SHP77 (cell line): ENCODE measurements at regions not wholly inside any gene's neighbourhood (a gene's known extent, or its start where the extent isn't known, plus 50 kb on each side); places are given as distances from the start of the nearest gene placed in this dataset.

Experiments used
- DNase-seq, 2 experiments: peaks; one replicate each; lab custom pipeline; 2025; lab: John Stamatoyannopoulos, UW

DNA sequence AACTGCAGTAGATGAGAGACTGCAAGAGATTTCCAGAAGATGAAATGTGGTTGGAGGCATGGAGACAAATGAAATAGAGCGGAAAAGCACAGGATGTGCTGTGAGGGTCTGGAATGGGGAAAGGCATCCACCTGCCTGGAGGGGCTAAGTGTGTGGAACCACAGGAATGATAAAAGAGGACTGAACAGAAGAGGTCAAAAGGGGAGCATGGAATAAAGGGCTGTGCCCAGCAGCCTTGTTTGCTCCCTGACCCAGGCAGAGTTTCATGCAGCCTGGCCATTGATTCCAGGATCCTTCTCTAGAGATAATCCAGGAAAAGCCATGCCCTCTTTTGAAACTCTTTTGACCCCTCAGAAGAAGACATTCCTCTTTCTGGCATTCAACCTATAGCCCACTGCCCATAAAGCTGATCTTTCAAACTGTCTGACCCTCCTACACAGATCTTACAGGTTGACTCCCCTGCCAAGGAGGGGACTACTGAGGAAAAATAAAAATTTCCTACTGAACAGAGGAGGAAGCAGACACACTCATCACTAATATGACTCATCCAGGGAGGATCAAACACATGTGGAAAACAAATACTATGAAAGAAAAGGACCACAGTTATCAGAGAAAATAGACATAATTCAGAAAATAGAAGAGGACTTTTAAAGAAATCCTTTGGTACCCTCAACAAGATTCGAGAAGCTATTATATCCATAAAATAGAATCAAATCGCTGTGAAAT is 273.5 kb upstream of the PCSK5 start:
- no peak for DNase-seq

DNA sequence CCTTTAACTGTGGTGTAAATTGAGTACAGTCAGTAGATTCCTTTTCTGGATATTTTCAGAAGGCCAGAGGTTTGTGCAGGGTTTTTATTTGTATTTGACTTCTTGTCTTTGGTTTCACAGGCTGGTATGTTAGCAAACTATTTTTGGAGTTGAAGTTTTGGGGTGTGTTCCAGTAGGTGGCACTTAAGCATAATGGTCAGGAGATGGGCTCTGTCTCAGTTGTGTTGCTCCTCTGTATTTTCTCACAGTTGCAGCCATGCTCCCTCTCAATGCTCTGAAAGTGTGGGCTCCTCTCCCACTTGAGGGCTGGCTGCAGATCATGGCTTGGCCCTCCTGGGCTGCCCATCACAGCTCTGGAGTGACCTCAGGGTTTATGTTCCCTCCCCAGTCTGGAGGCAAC is 267.0 kb upstream of the PCSK5 start:
- DNase-seq, result no peak

DNA sequence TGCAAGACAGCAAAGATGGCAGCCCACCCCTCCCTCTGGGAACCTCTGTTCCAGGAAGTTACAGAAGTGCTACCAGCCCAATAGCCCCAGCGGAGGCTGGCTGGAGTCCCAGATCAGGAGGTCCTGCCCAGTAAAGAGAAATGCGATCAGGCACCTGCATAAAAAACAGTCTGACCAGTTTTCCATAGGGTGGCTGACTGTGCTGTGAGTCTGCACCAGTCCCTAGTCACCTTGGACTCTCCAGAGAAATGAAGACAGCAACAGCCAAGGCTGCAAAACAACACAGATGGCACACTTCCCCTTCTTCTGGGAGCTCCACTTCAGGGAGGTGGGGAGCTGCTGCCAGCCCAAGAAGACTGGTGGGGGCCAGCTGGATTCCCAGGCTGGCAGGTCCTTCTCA is 265.5 kb upstream of the PCSK5 start:
- no peak for DNase-seq

DNA sequence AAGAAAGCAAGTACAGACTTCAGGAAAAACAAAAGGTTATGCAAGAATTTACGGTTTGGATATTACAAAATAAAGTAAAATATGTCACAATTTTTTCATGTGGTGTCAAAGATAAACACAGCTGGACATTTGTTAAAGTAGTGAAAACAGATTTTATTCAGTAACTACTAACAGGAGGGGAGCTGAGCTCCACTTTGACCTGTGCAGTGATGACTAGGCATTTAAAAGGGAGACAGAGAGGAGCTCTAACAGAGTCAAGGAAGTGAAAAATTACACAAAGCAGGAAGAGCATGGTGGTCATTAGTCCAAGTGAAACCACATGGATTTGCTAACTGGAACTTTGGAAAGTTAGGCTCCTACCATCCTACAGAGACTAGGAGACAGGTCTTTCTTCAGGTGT is 263.6 kb upstream of the PCSK5 start:
- no peak for DNase-seq

DNA sequence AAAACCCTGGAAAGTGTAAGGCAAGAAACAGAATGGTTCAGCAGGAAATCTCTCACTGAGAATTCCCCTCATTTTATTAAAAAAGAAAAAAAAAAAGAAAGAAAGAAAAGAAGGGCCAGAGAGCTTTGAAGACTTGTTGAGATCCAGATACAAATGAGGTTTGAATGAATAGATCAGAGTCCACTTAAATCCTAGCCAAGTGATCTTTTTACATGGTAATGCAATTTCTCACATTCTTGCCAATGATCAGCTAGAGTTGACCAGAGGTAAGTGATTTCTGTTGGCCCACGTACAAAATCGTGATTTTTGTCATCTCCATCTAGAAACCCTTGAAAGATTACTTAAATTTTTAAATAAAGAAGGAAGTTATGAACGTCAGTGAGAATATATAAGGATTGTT is 261.5 kb upstream of the PCSK5 start:
- DNase-seq, result no peak

DNA sequence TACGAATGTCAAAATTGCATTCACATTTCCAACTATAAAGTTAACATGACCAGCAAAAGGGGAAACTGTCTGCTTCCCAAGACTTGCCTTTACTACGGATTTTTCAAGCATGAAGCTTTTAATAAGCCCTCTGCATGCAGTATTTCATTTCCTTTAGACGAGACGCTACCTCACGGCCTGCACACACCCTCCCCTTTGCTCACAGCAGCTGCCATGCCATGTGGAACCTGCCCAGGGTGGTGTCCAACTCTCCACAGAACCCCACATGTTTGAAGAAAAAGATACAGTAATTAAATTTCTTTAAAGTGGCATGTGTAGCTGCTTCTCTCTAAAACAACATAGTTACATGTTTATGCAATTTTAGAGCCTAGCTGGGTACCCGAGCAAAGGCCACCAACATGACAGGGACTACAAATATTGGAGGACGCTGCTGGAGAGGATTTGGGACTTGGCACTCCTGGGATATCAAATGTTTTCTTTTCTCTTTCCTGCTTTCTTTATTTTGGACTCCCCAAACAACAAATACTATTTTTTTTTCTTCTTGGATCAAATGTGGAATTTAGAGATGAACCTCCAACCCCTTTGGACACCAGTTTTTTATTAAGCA is 256.9 kb upstream of the PCSK5 start:
- no peak for DNase-seq

DNA sequence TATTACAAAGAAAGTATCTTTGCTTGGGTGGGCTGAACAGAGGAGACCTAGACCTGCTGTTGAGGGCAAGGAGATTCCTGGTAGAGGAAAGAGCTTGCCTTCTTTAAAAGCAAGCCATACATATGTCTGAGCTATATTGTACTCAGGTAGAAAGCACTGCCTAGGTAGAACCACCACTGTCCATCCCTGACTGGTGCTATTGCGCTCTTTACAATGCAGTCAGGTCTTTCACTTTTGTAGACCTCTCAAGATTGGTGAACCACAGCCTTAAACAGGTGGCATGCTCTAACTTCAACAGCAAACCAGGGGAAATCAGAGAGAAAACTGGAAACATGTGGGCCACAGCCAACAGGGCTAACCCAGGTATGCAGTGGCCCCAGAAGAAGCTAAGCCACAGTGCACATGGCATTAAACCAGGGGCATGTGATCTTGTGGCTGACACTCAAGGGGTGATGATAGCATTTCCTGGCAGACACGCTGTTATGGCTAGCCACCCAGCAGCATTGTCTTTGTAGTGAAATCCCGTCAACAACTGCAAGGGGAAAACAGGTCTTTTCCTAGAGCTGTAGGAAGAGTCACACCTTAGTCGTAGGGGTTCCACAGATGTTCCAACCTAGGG is 253.9 kb upstream of the PCSK5 start:
- DNase-seq, result no peak

DNA sequence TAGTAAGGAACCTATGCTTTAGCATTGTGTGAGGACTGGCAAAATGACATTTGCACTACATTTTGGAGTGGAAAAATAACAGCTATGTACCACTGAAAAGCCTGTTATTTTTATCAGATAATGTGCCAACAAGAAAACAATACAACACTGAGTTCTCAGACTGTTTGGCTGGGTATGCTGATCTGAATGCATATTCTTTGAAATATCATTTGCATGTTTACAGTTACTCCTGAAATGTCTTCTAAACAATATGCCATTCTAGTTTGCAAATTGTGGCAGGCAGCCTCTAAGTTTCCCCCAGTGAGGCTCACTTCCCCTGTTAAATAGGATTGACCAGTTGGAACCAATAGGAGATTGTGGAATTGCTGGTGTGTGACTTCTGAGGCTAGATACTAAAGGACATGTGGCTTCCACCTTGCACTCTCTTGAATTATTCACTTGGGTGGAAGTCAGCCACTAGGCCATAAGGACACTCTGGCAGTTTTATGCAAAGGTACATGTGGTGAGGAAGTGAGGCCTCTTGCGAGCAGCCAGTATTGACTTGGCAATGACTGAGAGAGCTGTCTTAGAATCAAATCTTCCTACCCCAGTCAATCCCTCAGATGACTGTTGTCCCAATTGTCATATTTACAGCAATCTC is 250.4 kb upstream of the PCSK5 start:
- DNase-seq, result no peak

DNA sequence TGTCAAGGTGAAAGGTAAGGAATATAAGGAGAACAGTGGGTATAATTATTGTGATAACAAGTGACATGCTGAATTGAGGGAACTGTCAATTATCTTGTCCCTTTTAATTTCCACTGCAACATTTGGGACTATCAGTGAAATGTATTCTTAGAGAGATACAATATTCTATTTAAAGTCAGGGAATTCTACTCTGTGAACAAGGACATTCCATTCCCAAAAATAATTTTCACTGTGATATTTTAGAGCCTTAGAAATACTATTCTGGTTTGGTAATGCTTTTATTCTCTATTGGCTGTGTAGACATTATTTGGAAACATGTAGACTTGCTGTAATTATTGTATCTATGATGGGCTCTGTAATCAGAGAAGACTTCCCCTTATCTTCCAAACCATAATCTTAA is 248.0 kb upstream of the PCSK5 start:
- DNase-seq, result no peak

DNA sequence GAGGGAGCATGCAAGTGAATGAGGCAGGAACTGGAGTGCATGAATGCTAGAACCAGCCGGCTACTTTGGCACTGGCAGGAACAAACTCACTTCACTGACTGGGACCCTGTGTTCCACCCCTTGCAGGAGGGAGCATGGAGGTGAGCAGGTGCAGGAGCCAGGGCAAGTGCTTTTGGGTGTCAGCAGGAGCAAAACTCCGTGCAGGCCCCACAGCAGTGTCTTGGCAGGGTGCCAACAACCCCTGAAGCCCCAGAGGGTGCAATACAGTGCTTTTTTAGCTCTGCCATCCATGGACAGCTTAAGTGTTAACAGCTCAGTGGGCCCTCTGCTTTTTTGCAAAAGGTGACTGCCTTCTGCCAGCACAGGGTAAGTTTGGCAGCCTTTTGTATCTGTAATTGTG is 245.8 kb upstream of the PCSK5 start:
- peak; percentile 18 to 41 for DNase-seq

DNA sequence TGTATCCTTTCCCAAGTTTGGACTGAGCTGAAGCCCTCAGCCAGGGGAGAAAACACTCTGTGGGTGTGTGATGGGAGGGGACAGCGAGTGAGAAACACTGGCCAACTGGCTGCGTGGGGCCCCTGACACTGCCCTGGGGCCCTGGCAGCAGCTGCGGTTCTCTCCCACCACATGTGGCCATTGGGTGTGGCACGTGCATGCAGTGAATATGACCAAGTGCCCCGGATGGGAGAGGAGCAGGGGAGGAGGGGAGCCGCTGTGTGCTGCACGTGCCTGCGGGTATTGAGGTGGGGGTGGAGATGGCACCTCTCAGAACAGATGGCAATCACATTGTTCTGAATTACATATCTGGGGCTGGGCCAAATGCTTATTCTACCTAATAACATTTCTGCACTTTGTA is 242.4 kb upstream of the PCSK5 start:
- no peak for DNase-seq

DNA sequence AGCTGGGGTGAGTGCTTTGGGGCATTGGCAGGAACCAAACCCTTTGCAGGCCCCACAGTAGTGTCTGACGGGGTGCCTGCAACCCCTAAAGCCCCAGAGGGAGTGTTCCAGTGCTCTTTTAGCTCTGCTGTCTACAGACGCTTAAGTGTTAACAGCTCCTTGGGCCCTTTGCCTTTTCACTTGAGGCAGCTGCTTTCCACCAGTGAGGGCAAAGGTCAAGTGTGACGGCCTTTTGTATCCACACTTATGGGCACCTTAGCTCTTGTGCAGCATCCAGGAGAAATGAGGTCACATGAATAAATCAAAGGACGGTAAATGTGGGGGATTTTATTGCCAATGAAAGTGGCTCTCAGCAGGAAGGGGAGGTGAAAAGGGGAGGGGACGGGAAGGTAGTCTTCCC is 241.4 kb upstream of the PCSK5 start:
- peak in 1 of 2 experiments; percentile 8 for DNase-seq

DNA sequence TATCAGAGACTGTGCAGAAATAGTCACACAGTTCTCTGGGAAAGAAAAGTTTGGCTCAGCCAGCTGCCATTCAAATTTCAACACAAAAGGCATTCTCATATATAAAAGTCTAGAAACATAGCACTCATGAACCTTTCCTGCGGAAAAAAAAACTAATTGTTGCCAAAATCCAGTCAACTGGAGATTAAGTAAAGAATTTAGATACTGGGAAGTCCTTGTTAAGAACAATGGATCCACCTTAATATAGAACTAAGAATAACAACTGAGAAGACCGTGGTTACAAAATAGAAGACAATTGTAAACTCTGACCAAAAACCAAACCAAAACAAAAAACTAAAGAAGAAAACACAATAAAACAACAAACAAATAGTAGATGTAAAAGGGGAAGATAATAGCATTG is 238.8 kb upstream of the PCSK5 start:
- no peak for DNase-seq

DNA sequence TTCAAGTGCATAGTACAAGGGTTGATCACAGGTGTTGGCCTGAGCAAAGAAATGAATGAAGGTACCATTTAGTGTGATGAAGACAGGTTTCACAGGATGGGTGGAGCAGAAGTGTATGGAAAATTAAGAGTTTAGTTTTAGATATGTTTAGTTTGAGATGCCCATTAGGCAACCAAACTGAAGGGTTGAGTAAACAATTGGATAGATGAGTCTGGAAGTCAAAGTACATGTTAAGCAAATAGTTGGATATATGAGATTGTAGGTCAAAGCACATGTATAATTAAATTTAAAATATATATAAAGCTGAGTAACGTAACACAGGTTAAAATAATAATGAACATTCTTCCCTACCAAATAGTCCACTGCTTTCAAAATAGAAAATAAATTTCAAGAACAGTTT is 237.1 kb upstream of the PCSK5 start:
- no peak for DNase-seq

DNA sequence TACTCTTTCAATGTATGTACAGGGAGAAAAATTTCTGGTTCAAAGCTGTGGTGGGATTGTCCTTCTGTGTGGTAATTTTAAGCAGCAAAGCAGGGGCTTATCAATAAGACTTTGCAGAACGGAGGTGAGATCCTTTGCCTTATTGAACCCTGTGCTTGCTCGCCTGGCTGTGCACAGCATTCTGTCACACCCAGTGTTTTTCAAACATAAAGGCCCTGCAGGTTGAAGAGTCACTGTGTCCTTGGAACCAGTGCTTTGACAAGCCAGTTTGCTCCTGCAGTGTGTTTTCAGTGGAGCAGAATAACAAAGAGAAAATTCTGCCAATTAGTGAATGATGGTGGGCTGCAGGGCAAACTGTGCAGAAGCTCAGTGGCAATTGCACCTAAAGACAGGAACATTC is 236.7 kb upstream of the PCSK5 start:
- no peak for DNase-seq

DNA sequence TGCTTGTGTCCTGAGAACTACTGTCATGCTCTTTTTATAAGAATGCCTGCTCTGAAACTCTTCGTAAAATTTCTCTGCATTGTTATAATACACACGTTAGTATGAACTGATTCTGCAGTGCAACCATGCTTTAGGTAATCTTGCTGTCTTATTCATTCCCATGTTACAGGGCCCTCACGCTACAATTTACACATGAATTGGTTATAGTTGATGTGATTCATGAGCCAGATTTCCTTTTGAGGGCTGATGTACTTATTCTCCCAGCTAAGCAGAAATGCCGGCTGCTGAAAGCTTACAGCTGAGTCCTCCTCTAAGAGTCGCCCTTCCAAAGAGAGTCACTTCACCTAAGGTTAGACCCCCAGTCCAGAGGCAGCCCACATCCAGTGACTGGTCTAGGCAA is 233.5 kb upstream of the PCSK5 start:
- no peak for DNase-seq

DNA sequence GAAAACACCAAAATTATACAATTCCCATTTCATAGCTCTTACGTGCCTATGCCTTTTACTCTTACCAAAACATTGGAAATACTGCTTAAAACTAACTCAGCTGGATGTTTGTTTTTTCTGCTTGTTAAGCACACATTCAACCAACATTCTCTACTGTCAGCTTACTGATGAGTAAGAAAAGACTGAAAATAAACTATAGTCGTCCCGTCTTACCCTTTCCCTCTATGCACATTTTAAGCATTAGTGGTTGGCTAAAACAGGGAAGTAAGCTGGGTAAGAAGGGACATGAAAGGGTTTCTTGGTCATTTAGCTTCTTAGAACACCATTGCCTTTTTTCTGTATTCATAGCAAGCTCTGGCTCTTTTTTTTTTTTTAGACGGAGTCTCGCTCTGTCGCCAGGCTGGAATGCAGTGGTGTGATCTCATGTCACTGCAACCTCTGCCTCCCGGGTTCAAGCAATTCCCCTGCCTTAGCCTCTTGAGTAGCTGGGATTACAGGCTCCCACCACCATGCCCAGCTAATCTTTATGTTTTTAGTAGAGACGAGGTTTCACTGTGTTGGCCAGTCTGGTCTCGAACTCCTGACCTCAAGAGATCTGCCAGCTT is 232.1 kb upstream of the PCSK5 start:
- no peak for DNase-seq

DNA sequence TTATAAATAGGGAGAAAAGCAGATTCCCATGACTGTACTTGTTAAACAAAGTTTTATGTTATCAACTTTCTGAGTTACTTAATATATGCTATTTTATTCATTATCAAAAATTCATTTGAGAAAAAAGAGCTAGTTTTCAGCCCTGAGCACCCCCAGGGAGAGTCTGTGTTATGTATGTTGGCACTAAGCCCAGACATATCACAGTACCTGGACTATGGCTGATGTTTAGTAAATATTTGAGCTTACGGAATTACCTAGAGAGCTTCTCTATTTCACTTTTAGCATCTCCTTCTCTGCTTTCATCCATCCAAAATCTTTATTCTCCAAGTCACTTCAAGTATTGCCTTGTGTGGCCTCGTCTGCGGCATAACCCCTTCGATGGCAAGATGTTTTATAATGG is 225.9 kb upstream of the PCSK5 start:
- DNase-seq, result peak; percentile 32 to 38

DNA sequence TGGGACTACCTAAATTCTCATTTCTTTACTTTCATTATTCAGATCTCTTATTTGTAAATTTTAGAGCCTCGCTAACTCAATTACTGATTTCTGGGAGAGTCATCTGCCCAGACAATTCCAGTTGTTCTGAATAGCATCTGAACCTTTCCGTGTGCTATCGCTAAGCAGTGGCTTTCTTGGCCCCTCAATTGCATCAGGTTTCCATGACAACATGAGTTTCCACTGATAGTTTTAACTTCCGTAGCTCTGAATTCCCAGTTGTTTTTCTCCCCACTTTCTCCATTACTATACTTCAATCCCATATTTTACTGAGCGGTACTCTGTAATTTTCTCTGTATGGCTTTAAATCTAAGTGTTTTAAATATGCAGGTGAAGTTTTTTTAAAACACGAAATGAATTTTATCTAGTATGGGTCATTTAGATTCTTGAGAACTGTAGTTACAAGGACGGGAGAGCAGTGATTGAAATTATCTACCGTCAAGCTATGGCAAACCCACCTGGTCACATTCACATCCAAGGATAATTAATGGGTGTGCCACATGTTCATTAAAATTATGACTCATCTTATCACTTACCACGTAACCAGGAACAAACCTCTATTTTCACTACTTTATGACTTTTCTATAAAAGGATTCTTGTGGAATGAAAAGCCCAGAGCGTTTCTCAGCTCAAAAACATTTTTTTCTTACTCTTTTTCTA is 223.5 kb upstream of the PCSK5 start:
- DNase-seq, result no peak

DNA sequence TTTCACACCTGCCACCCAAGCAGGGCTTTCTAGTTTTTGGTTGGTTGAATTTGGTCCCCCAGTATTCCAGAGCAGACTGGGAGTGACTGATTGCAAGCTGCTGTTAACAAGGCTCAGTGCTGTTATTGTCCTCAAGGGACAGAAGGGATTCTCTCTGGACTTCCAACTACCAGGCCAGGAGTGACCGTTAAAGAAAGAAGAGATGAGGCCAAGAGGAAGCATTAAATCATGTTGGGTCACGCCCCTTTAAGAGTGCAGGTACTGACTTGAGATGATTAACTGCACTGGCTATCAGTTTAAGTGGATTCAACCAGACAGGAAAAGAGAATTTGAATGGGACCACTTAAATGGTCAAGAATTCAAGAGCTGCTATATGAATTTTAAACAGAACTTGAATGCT is 220.8 kb upstream of the PCSK5 start:
- DNase-seq, result no peak

DNA sequence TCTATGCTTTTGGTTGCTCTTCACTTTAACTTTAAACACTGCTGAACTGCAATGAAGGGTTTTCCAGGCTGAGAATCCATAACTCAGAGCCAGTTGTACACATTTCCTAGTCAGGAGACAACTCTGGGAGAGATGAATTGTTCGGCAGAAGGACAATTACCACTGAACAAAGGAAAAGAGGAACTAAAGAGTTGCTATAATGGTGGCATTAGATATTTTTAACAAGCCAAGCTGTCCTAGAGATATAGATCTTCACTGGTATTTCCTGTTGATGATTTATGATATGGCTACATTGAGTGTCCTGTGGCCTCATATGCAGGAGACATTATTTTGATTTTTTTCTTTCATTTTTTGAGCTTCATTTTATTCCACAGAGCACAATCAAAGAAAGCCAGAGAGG is 219.1 kb upstream of the PCSK5 start:
- DNase-seq, result no peak

DNA sequence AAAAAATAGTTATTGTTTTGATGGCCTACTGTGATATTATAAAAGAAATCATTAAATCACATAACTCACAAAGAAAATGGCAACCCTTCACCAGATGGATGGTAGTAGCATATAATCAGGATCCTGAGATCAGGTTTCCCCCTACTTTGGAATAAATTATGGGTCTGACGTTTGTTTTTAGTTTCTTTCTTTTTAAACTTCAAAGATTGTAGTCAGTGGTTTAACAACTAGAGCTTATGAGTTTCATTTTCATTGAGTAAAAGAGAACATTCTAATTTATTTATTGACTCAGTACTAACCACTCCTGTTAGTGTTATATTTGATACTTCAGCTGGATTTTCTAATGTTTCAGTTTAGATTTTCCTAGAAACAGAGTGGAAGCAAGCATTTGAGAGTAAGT is 218.0 kb upstream of the PCSK5 start:
- DNase-seq, result no peak
